Coronary artery (tissue), 2 donors: ENCODE measurements at regions not wholly inside any gene's neighbourhood (a gene's known extent, or its start where the extent isn't known, plus 50 kb on each side); places are given as distances from the start of the nearest gene placed in this dataset.

Experiments used
- DNase-seq: peaks from one replicate; pipeline ENCODE4 v3.0.0-alpha.2; 2017; ENCODE audit warnings: low spot score
- H3K27ac ChIP-seq, 2 donors: fragments of 200-600 bp; sonication (generic); one replicate each; pipeline ENCODE4 v1.5.1; 2016 to 2019
- H3K4me3 ChIP-seq: fragments of 200-600 bp; sonication (generic); 2 replicates; pipeline ENCODE4 v1.5.1; 2016; ENCODE audit warnings: mild to moderate bottlenecking, moderate library complexity
- TF ChIP-seq, protein P1 (sequence below): fragments of 200-600 bp; sonication (generic); IDR thresholded peaks from one replicate; pipeline ENCODE4 v1.5.1; 2019; ENCODE audit warnings: antibody characterized with exemption

DNA sequence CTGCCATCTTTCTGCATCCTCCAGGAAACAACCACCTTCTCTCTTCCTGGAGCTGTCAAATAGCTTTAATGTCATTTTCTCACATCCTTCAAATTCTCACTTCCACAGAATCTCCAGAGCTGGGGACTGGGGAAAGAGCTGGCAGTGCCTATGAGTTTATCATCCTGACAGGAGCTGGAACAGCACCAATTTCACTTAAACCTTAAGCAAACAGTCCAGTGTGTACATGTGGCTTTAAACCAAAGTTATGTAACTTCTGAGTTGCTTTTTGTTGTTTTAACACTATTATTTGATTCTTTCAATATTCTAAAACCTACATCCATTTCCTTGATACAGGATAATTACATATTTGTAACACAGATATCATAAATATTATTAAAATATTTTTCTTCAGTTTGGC, 331.5 kb upstream of the ARGLU1 start:
- TF ChIP-seq, protein P1, sequence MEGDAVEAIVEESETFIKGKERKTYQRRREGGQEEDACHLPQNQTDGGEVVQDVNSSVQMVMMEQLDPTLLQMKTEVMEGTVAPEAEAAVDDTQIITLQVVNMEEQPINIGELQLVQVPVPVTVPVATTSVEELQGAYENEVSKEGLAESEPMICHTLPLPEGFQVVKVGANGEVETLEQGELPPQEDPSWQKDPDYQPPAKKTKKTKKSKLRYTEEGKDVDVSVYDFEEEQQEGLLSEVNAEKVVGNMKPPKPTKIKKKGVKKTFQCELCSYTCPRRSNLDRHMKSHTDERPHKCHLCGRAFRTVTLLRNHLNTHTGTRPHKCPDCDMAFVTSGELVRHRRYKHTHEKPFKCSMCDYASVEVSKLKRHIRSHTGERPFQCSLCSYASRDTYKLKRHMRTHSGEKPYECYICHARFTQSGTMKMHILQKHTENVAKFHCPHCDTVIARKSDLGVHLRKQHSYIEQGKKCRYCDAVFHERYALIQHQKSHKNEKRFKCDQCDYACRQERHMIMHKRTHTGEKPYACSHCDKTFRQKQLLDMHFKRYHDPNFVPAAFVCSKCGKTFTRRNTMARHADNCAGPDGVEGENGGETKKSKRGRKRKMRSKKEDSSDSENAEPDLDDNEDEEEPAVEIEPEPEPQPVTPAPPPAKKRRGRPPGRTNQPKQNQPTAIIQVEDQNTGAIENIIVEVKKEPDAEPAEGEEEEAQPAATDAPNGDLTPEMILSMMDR: no peak
- DNase-seq: no peak
- Histone ChIP-seq H3K27ac (no peak overlapping the region), H3K4me3 (no peak overlapping the region)

DNA sequence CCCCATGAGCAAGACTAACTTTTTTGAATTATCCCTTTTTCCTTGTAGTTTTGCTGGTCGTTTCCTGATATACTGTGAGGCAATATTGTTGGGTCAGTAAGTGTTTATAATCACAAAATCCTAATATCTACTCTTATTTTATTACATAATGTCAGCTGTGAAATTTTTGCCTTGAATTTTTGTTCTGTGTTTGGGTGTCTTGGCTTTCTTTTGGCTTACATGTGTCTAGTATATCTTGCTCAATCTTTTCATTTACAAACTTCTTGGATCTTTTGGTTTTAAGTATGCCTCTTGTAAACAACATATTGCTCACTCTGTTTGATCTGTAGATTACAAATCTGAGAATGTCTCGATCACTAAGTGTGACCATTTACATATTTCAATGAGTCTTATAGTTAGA, 330.3 kb upstream of the ARGLU1 start:
- TF ChIP-seq, protein P1: no peak
- no peak for DNase-seq
- no peak overlapping the region for H3K4me3 ChIP-seq
- no peak overlapping the region for H3K27ac ChIP-seq

DNA sequence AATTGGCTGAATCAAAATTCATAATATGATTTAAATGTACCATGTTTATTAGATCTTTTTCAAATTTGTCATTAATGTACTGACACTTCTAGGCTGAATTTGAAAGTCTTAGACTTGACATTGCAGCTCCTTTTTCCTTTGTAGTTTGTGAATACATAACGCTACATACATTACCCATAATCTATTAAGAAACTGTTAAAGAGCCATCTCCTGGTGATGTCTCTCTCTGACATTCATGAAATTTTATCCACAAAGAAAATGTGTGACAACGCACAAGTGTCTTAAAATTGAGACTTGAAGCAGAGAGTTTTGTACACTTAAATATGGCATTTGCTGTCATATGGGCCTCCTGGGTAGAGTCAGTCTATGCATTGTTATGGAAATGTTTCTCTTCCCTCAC, 320.2 kb upstream of the ARGLU1 start:
- no peak overlapping the region for H3K4me3 ChIP-seq
- TF ChIP-seq, protein P1: no peak
- H3K27ac ChIP-seq: peak overlapping the region in 1 of 2 donors; percentile 20
- no peak for DNase-seq

DNA sequence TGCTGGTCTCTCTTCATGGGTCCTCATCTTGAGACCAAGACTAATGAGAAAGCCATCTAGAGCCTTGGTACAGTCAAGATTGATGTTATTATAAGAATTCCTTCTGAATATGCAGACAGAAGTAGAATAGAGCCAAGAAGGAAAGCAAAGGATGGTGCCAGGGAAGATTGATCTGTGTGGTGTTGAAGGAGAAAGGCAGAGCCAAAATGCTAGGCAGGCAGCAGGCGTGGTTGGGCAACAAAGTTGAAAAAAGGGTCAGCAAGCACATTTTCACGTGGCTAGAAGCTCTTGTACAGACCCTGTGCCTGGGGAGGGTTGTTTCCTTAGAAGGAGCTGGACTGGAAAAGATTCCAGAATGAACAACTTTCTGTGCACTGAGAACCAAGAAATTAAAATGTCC, 319.7 kb upstream of the ARGLU1 start:
- H3K27ac ChIP-seq: peak overlapping the region in 1 of 2 donors; percentile 20
- TF ChIP-seq, protein P1: no peak
- DNase-seq: no peak
- H3K4me3 ChIP-seq: no peak overlapping the region

DNA sequence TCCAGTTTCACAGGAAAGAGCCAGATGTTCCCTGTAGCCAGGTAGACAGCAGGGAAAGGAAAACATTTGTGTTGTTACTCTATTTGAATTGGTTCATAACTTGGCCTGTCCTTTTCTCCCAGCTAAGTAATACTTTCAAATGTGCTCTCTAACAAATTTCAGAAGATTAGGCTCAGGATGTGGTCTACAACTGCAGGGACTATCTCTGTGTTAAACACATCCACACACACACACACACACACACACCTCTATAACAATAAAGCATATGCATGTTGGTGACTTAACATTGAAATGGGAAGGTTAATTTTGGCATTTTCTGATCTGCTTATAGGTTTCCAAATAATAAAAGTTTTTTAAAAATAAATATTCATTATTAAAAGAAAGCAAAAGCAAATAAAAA, 316.0 kb upstream of the ARGLU1 start:
- no peak overlapping the region for H3K27ac ChIP-seq
- no peak for DNase-seq
- H3K4me3 ChIP-seq: no peak overlapping the region
- TF ChIP-seq, protein P1: no peak

DNA sequence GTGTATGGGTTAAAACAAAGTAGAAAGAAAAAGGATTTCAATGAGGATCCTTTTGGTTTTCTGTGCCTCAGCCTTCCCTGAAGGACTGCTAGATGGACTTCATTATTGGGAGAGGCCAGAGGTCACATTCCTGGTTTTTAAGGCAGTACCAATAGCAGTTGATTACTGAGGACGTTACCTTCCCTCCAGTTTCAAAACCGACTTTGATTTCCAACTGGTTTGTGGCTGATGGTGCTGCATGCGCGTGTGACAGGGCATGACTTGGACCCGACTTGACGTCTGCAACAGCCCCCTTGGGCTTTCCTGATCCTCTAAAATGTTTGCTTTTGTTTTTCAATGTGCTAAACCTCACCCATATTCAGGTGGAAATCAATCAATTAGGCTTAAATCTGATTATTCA, 314.3 kb upstream of the ARGLU1 start:
- no peak for DNase-seq
- Histone ChIP-seq H3K27ac (peak overlapping the region; percentile 50 to 72), H3K4me3 (no peak overlapping the region)
- TF ChIP-seq, protein P1: no peak

DNA sequence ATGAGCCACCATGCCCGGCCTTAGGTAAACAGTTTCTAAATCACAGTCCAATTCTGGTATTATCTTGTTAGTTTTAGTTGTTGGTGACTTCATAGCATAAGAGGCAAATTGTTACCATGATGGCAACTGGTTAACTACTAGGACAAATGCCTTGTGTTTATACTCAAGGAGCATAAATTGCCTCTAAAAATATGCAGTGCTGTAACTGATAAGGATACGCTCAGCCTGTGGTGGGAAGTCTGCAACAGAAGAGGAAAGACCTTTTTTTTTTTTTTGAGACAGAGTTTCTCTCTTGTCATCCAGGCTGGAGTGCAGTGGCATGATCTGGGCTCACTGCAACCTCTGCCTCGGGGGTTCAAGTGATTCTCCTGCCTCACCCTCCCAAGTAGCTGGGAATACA, 311.9 kb upstream of the ARGLU1 start:
- TF ChIP-seq, protein P1: no peak
- DNase-seq: no peak
- no peak overlapping the region for H3K4me3 ChIP-seq
- peak overlapping the region in 1 of 2 donors; percentile 22 for H3K27ac ChIP-seq
